Urinary bladder (tissue), 3 donors: ENCODE measurements at regions not wholly inside any gene's neighbourhood (a gene's known extent, or its start where the extent isn't known, plus 50 kb on each side); places are given as distances from the start of the nearest gene placed in this dataset.
"Not testable (repeated sequence)": the region's sequence is repeated elsewhere in the genome, so short reads cannot be mapped to it uniquely, and the experiment has no call there.

Source experiments
- DNase-seq: peaks from one replicate; pipeline ENCODE4 v3.0.0-alpha.2; 2015; ENCODE audit errors: extremely low spot score
- H3K27ac ChIP-seq: one replicate; pipeline ENCODE4 v1.5.1; 2013; ENCODE audit warnings: low read depth, mild to moderate bottlenecking, moderate library complexity
- H3K36me3 ChIP-seq: one replicate; pipeline ENCODE4 v1.6.1; 2013; ENCODE audit warnings: mild to moderate bottlenecking, moderate library complexity; ENCODE audit not compliant: insufficient read depth
- H3K4me1 ChIP-seq: one replicate; pipeline ENCODE4 v1.6.1; 2013; ENCODE audit warnings: mild to moderate bottlenecking, moderate library complexity; ENCODE audit not compliant: insufficient read depth
- H3K4me3 ChIP-seq: one replicate; pipeline ENCODE4 v1.5.1; 2013; ENCODE audit warnings: low read depth, low read length
- WGBS: extraction: QIAGEN DNeasy Blood & Tissue Kit; methylation state at CpG from one replicate; pipeline ENCODE4 v1.1.7; 2013; 5-methylcytosine and 5-hydroxymethylcytosine counted together
- donor health status: healthy with polysubstance abuse.
- donor health status: healthy.

GRCh38 chr5:92548346-92548745 is 1032.7 kb downstream of the NR2F1-AS1 start:
- H3K27ac ChIP-seq: no peak overlapping the region
- H3K36me3 ChIP-seq: no peaks in the 10 kb centered on the region
- 31% methylated on average over 2 of the region's 2 CpGs for WGBS
- H3K4me3 ChIP-seq: no peak overlapping the region
- peak; percentile 37 for DNase-seq
- H3K4me1 ChIP-seq: no peaks in the 10 kb centered on the region

- no peak for DNase-seq
- Histone ChIP-seq H3K36me3 (no peaks in the 10 kb centered on the region), H3K4me3 (no peak overlapping the region), H3K27ac (no peak overlapping the region), H3K4me1 (no peaks in the 10 kb centered on the region)
- 55% methylated on average over 1 of the region's 1 CpG for WGBS
Observed at GRCh38 chr5:92544596-92544995, 1036.4 kb downstream of the NR2F1-AS1 start.

GRCh38 chr5:92544036-92544435 is 1037.0 kb downstream of the NR2F1-AS1 start:
- DNase-seq: no peak
- Histone ChIP-seq H3K36me3 (no peaks in the 10 kb centered on the region), H3K27ac (no peak overlapping the region), H3K4me3 (no peak overlapping the region), H3K4me1 (no peaks in the 10 kb centered on the region)
- WGBS: 78% methylated on average over 3 of the region's 3 CpGs

DNA sequence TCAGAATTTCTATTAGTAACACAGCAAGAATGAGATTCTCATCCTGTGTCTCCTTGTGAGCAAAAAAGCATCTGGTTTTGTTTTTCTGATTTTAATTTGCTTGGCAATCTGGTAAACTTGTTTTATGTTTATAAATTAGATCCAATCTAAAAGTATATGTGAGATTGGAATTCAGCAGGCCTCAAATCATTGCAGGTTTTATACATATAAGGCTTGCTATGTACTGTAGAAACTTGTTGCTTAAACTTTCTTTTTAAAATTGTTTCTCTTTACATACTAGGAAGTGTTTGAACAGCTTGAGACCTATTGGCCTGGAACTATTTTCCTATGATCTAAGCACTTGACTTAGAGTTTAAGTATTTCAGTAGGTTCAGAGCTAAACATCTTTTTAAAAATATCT is 1037.8 kb downstream of the NR2F1-AS1 start:
- Histone ChIP-seq H3K36me3 (no peaks in the 10 kb centered on the region), H3K4me3 (no peak overlapping the region), H3K4me1 (no peaks in the 10 kb centered on the region), H3K27ac (no peak overlapping the region)
- no peak for DNase-seq

- not testable (repeated sequence) for H3K4me1 ChIP-seq, H3K27ac ChIP-seq, DNase-seq, H3K4me3 ChIP-seq, H3K36me3 ChIP-seq
- 95% methylated on average over 1 of the region's 1 CpG for WGBS
Observed at GRCh38 chr5:92542017-92542416, 1039.0 kb downstream of the NR2F1-AS1 start.

DNA sequence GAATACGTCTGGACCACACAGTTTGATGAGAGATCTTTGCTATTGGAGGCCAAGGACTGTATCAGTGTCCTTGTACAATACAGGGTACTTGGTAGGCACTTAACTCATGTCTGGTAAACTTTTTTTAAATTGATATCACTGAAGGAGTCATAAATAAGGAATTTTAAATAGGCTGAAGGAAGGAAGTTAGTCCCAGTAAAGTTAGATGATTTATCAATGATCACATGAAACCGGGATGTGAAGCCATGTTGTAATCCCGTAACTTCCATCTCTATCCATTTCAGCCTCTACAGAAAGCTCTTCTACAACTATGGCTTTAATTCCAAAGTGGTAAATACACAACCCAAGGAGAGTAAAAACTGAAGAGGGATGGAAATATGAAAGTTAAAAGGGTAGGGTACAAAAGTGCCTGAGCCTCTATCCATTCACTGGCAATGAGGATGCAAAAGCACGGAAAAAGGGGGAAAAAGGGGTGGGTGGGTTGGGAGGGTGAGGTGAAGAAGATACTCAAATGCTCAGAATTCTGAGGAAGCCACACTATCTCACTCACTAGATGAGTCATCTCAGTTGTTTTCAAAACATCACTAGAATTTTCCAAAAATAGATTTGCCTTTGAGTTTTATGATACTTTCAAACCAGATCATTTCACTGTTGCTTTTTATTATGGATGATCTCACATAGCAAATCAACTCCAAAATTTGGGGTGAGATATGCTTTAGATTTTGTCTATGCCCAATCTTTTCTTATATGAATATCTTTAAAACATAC is 1053.5 kb downstream of the NR2F1-AS1 start:
- Histone ChIP-seq H3K4me3 (no peak overlapping the region), H3K36me3 (no peaks in the 10 kb centered on the region), H3K27ac (no peak overlapping the region), H3K4me1 (no peaks in the 10 kb centered on the region)
- WGBS: 86% methylated on average over 4 of the region's 4 CpGs
- DNase-seq: no peak

- no peak for DNase-seq
- Histone ChIP-seq H3K36me3 (no peaks in the 10 kb centered on the region), H3K27ac (no peak overlapping the region), H3K4me3 (no peak overlapping the region), H3K4me1 (no peaks in the 10 kb centered on the region)
- WGBS: 91% methylated on average over 2 of the region's 2 CpGs
Observed at GRCh38 chr5:92525131-92525530, 1055.9 kb downstream of the NR2F1-AS1 start.

DNA sequence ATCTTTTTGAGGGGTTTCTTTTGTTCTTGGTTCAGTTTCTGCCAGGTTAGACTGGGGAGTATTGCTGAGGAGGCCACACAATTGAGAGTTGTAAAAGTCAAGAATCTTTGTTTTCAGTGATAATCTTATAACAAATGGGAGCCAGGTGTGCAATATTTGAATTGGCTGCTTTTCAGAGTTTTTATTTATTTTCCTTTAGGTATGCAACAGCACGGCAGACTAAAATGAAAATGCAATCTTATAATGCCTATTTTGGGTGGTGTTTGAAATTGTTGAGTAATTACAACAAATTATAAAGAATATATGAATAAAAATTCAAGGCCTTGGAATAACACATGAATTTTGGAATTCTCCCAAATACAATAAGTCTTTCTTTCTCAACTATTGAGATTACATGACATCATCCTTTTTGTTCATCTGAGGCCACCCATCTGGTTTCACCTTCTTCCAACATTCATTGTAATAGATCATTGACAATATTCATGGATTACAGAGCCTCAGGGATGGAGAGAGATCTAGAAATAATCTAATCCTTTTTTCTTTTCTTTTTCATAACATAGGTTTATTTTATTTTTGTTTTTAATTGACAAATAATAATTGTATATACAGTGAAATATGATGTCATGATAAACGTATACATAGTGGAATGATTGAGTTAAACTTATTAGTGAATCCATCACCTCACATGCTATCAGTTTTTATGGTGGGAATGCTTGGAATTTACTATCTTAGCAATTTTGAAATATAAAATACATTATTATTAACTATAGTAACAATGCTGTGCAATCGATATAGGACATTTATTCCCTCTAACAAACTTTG is 1061.0 kb downstream of the NR2F1-AS1 start:
- H3K4me1 ChIP-seq: no peaks in the 10 kb centered on the region
- H3K27ac ChIP-seq: no peak overlapping the region
- H3K36me3 ChIP-seq: no peaks in the 10 kb centered on the region
- no peak overlapping the region for H3K4me3 ChIP-seq
- WGBS: 82% methylated on average over 3 of the region's 3 CpGs
- peak; percentile 20 for DNase-seq

GRCh38 chr5:92518318-92518904 is 1062.6 kb downstream of the NR2F1-AS1 start:
- DNase-seq: no peak
- WGBS: 43% methylated on average over 4 of the region's 4 CpGs
- no peak overlapping the region for H3K4me3 ChIP-seq
- no peaks in the 10 kb centered on the region for H3K4me1 ChIP-seq
- no peak overlapping the region for H3K27ac ChIP-seq
- H3K36me3 ChIP-seq: no peaks in the 10 kb centered on the region

DNA sequence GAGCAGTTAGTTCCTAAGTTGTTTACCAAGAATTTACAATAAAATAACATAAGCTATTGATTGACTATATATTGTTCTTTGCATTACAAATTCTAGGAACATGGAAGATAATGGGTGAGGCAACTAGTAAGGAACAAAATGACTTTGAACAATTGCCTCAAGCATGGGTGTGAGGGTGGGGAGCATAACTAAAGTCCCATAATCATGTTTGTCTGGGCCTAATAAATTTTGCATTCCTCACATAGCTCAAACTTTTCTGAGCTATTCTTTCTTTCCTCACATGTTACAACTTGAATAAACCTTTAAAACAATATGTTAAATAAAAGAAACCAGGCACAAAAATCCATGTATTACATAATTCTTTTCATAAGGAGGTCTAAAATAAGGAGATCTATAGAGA is 1066.1 kb downstream of the NR2F1-AS1 start:
- DNase-seq: no peak
- Histone ChIP-seq H3K4me1 (no peaks in the 10 kb centered on the region), H3K4me3 (no peak overlapping the region), H3K27ac (no peak overlapping the region), H3K36me3 (no peaks in the 10 kb centered on the region)

DNA sequence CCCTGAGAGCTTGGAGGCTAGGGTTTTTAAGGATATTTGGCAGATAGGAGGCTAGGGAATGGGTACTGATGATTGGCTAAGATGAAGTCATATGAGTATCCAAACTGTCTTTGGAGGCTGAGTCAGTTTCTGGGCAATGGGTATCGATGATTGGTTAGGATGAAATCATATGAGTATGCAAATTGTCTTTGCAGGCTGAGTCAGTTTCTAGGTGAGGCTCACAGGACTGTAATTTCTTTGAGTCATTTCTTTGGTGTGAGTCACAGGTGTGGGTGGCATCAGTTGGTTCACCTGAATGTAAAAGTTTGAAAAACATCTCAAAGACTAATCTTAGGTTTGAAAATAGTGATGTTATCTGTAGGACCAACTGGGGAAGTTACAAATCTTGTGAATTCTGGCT is 1068.0 kb downstream of the NR2F1-AS1 start:
- WGBS: 85% methylated on average over 1 of the region's 1 CpG
- DNase-seq: no peak
- no peaks in the 10 kb centered on the region for H3K36me3 ChIP-seq
- no peak overlapping the region for H3K27ac ChIP-seq
- no peak overlapping the region for H3K4me3 ChIP-seq
- H3K4me1 ChIP-seq: no peaks in the 10 kb centered on the region

DNA sequence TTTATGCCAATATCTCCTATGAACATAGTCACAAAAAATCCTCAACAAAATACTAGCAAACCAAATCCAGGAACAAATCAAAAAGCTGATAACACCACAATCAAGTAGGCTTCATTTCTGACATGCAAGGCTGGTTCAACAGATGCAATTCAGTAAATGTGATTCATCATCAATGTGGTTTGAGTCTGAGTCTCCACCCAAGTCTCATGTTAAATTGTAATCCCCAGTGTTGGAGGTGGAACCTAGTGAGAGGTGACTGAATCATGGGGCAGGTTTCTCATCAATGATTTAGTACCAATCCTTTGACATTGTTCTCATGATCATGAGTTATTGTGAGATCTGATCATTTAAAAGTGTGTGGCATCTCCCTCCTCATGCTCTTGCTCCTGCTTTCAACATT is 1072.7 kb downstream of the NR2F1-AS1 start:
- Histone ChIP-seq H3K4me1 (no peaks in the 10 kb centered on the region), H3K27ac (no peak overlapping the region), H3K36me3 (no peaks in the 10 kb centered on the region), H3K4me3 (no peak overlapping the region)
- no peak for DNase-seq

DNA sequence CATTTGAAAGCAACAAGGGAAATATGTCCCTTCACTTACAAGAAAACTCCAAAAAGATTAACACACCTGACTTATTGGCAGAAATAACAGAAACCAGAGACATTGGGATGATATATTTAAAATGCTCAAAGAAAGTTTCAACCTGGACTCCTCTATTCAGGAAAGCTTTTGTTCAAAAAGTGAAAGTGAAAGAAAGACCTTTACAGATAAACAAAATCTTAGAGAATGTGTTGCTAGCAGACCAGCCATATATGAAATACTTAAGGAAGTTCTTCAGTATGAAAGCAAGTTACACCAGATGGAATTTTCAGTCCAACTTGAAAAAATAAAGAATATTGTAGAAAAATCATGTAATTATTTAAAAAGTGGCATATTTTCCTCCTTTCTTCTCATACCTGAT is 1075.1 kb downstream of the NR2F1-AS1 start:
- DNase-seq: no peak
- Histone ChIP-seq H3K36me3 (no peaks in the 10 kb centered on the region), H3K27ac (no peak overlapping the region), H3K4me3 (no peak overlapping the region), H3K4me1 (no peaks in the 10 kb centered on the region)

GRCh38 chr5:92505145-92505544 is 1075.9 kb downstream of the NR2F1-AS1 start:
- 84% methylated on average over 3 of the region's 3 CpGs for WGBS
- H3K4me3 ChIP-seq: no peak overlapping the region
- no peaks in the 10 kb centered on the region for H3K36me3 ChIP-seq
- H3K27ac ChIP-seq: no peak overlapping the region
- no peaks in the 10 kb centered on the region for H3K4me1 ChIP-seq
- DNase-seq: no peak
